ENCODE measurements at regions not wholly inside any gene's neighbourhood (a gene's known extent, or its start where the extent isn't known, plus 50 kb on each side); places are given as distances from the start of the nearest gene placed in this dataset.

DNA sequence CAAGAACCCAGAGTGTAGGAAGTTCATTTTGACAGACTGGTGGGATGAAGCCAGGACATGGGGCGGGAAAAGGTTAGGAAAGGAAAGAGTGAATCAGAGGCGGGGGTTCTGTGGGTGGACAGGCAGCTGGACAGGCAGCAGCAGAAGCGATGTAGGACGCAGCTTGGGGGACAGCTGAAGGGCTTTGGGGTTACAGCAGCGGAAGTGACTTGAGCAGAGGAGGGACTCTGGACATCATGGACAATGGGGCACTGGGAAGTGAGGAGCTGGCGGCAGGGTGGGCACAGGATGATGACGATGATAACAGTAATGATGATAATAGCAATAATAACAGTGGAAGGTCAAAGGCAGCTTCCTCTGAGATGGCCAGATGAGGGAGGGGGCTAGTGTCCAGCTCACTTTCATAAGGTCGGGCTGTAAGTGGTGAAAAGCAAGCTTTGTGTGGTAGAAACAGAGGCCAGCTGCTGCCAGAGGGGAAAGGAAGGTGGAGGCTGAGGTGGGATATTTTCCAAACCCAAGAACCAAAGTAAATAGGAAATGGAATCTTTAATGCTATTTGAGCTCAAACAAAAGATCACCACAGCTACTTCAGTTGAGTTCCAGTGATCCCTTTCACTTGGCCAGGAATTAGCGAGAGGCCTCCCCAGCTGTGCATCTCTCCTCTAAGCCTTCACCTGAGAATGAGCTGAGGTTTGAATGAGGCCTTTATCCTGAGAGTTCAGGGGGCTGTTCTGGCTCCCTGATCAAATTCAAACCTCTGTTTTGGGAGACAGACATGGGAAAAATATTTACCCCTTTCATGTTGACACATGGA is 433.5 kb downstream of the DHX35 start:
- Histone ChIP-seq H3K4me1 (ENCODE audit: control insufficient read depth, insufficient read depth, low read length) (no peaks in the 10 kb centered on the region), H3K27ac (ENCODE audit: extremely low read depth, low read depth, low read length) (no peak overlapping the region), H3K9me3 (ENCODE audit: control insufficient read depth, insufficient read depth, low read depth, low read length) (no peaks in the 10 kb centered on the region), H3K36me3 (ENCODE audit: control insufficient read depth in 2 of 2, insufficient read depth in 1 of 2, low read length in 2 of 2) (no peaks in the 10 kb centered on the region), H3K4me3 (ENCODE audit: low read depth, low read length) (no peak overlapping the region)
- TF ChIP-seq ZBTB7A (tag by site-specific recombination; IDR thresholded peaks at IDR 0.05; ENCODE audit: low read depth) (no peak), FEZF1 (tag by site-specific recombination; IDR thresholded peaks at IDR 0.05) (no peak), ZNF10 (tag by site-specific recombination; IDR thresholded peaks at IDR 0.05) (no peak), SP3 (tag by site-specific recombination; IDR thresholded peaks at IDR 0.05) (no peak), ZNF274 (IDR thresholded peaks at IDR 0.05; ENCODE audit: low read length) (no peak), ZNF274 (tag by site-specific recombination; IDR thresholded peaks at IDR 0.05; ENCODE audit: borderline replicate concordance) (no peak), ZNF140 (tag by site-specific recombination; IDR thresholded peaks at IDR 0.05) (no peak)
- TF ChIP-seq, protein P1, sequence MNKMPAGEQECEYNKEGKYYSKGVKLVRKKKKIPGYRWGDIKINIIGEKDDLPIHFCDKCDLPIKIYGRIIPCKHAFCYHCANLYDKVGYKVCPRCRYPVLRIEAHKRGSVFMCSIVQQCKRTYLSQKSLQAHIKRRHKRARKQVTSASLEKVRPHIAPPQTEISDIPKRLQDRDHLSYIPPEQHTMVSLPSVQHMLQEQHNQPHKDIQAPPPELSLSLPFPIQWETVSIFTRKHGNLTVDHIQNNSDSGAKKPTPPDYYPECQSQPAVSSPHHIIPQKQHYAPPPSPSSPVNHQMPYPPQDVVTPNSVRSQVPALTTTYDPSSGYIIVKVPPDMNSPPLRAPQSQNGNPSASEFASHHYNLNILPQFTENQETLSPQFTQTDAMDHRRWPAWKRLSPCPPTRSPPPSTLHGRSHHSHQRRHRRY (tag by site-specific recombination; IDR thresholded peaks at IDR 0.05), result no peak
- TF ChIP-seq, protein P2, sequence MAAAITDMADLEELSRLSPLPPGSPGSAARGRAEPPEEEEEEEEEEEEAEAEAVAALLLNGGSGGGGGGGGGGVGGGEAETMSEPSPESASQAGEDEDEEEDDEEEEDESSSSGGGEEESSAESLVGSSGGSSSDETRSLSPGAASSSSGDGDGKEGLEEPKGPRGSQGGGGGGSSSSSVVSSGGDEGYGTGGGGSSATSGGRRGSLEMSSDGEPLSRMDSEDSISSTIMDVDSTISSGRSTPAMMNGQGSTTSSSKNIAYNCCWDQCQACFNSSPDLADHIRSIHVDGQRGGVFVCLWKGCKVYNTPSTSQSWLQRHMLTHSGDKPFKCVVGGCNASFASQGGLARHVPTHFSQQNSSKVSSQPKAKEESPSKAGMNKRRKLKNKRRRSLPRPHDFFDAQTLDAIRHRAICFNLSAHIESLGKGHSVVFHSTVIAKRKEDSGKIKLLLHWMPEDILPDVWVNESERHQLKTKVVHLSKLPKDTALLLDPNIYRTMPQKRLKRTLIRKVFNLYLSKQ (tag by site-specific recombination; IDR thresholded peaks at IDR 0.05; ENCODE audit: borderline replicate concordance), result no peak
- TF ChIP-seq, protein P3, sequence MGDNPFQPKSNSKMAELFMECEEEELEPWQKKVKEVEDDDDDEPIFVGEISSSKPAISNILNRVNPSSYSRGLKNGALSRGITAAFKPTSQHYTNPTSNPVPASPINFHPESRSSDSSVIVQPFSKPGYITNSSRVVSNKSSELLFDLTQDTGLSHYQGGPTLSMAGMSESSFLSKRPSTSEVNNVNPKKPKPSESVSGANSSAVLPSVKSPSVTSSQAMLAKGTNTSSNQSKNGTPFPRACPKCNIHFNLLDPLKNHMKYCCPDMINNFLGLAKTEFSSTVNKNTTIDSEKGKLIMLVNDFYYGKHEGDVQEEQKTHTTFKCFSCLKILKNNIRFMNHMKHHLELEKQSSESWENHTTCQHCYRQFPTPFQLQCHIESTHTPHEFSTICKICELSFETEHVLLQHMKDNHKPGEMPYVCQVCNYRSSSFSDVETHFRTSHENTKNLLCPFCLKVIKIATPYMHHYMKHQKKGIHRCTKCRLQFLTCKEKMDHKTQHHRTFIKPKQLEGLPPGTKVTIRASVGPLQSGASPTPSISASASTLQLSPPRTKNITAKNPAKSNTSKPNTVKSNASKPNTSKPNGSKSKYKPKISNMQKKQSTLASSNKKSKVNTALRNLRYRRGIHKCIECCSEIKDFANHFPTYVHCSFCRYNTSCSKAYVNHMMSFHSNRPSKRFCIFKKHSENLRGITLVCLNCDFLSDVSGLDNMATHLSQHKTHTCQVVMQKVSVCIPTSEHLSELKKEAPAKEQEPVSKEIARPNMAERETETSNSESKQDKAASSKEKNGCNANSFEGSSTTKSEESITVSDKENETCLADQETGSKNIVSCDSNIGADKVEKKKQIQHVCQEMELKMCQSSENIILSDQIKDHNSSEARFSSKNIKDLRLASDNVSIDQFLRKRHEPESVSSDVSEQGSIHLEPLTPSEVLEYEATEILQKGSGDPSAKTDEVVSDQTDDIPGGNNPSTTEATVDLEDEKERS (tag by site-specific recombination; IDR thresholded peaks at IDR 0.05), result no peak
- TF ChIP-seq, protein P4, sequence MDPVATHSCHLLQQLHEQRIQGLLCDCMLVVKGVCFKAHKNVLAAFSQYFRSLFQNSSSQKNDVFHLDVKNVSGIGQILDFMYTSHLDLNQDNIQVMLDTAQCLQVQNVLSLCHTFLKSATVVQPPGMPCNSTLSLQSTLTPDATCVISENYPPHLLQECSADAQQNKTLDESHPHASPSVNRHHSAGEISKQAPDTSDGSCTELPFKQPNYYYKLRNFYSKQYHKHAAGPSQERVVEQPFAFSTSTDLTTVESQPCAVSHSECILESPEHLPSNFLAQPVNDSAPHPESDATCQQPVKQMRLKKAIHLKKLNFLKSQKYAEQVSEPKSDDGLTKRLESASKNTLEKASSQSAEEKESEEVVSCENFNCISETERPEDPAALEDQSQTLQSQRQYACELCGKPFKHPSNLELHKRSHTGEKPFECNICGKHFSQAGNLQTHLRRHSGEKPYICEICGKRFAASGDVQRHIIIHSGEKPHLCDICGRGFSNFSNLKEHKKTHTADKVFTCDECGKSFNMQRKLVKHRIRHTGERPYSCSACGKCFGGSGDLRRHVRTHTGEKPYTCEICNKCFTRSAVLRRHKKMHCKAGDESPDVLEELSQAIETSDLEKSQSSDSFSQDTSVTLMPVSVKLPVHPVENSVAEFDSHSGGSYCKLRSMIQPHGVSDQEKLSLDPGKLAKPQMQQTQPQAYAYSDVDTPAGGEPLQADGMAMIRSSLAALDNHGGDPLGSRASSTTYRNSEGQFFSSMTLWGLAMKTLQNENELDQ (tag by site-specific recombination; IDR thresholded peaks at IDR 0.05; ENCODE audit: low read depth), result no peak
- CTCF ChIA-PET, result interaction anchor here (1.1 kb wide), 2 partner anchors 127 to 1294 kb away, joined by 3 read pairs; no protein-coding TSS in a partner anchor
- POLR2A ChIA-PET, result no interaction called here

DNA sequence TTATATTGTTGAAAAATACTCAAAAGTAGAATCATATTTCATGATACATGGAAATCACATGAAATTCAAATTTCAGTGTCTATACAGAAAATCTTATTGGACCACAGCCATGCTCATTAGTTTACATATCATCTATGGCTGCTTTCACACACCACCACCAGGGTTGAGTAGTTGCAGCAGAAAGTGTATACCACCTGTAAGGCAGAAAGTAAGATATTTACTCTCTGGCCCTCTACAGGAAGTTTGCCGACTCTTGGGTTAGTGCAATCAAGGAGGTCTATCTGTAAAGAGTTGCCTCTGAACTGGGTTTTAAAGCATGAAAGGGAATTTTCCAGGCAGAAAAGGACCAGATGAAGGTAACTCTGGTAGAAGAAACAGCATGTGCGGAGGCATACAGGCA is 432.3 kb downstream of the DHX35 start:
- POLR2A ChIA-PET, result no interaction called here
- Histone ChIP-seq H3K27ac (ENCODE audit: extremely low read depth, low read depth, low read length) (no peak overlapping the region), H3K9me3 (ENCODE audit: control insufficient read depth, insufficient read depth, low read depth, low read length) (no peaks in the 10 kb centered on the region), H3K36me3 (ENCODE audit: control insufficient read depth in 2 of 2, insufficient read depth in 1 of 2, low read length in 2 of 2) (no peaks in the 10 kb centered on the region), H3K4me3 (ENCODE audit: low read depth, low read length) (no peak overlapping the region), H3K4me1 (ENCODE audit: control insufficient read depth, insufficient read depth, low read length) (no peaks in the 10 kb centered on the region)
- CTCF ChIA-PET, result no interaction called here
- TF ChIP-seq ZNF184 (tag by site-specific recombination; IDR thresholded peaks at IDR 0.05), result no peak
- TF ChIP-seq, protein P5, sequence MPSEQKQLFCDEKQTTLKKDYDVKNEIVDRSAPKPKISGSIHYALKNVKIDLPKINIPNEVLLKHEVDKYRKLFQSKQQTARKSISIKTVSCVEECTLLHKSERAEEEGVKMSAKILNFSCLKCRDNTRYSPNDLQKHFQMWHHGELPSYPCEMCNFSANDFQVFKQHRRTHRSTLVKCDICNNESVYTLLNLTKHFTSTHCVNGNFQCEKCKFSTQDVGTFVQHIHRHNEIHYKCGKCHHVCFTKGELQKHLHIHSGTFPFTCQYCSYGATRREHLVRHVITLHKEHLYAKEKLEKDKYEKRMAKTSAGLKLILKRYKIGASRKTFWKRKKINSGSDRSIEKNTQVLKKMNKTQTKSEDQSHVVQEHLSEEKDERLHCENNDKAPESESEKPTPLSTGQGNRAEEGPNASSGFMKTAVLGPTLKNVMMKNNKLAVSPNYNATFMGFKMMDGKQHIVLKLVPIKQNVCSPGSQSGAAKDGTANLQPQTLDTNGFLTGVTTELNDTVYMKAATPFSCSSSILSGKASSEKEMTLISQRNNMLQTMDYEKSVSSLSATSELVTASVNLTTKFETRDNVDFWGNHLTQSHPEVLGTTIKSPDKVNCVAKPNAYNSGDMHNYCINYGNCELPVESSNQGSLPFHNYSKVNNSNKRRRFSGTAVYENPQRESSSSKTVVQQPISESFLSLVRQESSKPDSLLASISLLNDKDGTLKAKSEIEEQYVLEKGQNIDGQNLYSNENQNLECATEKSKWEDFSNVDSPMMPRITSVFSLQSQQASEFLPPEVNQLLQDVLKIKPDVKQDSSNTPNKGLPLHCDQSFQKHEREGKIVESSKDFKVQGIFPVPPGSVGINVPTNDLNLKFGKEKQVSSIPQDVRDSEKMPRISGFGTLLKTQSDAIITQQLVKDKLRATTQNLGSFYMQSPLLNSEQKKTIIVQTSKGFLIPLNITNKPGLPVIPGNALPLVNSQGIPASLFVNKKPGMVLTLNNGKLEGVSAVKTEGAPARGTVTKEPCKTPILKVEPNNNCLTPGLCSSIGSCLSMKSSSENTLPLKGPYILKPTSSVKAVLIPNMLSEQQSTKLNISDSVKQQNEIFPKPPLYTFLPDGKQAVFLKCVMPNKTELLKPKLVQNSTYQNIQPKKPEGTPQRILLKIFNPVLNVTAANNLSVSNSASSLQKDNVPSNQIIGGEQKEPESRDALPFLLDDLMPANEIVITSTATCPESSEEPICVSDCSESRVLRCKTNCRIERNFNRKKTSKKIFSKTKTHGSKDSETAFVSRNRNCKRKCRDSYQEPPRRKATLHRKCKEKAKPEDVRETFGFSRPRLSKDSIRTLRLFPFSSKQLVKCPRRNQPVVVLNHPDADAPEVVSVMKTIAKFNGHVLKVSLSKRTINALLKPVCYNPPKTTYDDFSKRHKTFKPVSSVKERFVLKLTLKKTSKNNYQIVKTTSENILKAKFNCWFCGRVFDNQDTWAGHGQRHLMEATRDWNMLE (tag by site-specific recombination; conservative IDR thresholded peaks at IDR 0.05; ENCODE audit: low read depth), result no peak
- TF ChIP-seq, protein P6, sequence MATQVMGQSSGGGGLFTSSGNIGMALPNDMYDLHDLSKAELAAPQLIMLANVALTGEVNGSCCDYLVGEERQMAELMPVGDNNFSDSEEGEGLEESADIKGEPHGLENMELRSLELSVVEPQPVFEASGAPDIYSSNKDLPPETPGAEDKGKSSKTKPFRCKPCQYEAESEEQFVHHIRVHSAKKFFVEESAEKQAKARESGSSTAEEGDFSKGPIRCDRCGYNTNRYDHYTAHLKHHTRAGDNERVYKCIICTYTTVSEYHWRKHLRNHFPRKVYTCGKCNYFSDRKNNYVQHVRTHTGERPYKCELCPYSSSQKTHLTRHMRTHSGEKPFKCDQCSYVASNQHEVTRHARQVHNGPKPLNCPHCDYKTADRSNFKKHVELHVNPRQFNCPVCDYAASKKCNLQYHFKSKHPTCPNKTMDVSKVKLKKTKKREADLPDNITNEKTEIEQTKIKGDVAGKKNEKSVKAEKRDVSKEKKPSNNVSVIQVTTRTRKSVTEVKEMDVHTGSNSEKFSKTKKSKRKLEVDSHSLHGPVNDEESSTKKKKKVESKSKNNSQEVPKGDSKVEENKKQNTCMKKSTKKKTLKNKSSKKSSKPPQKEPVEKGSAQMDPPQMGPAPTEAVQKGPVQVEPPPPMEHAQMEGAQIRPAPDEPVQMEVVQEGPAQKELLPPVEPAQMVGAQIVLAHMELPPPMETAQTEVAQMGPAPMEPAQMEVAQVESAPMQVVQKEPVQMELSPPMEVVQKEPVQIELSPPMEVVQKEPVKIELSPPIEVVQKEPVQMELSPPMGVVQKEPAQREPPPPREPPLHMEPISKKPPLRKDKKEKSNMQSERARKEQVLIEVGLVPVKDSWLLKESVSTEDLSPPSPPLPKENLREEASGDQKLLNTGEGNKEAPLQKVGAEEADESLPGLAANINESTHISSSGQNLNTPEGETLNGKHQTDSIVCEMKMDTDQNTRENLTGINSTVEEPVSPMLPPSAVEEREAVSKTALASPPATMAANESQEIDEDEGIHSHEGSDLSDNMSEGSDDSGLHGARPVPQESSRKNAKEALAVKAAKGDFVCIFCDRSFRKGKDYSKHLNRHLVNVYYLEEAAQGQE (tag by site-specific recombination; IDR thresholded peaks at IDR 0.05), result no peak
- TF ChIP-seq ZNF221 (tag by site-specific recombination; IDR thresholded peaks at IDR 0.05; ENCODE audit: borderline replicate concordance), result no peak
- no peak for TF ChIP-seq OSR2 (tag by site-specific recombination; IDR thresholded peaks at IDR 0.05)
- TF ChIP-seq ZNF501 (tag by site-specific recombination; IDR thresholded peaks at IDR 0.05), result no peak

Data from HEK293 (cell line).